Loucy (cell line): ENCODE measurements at regions not wholly inside any gene's neighbourhood (a gene's known extent, or its start where the extent isn't known, plus 50 kb on each side); places are given as distances from the start of the nearest gene placed in this dataset.

Source experiments
- EZH2phosphoT487 ChIP-seq: fragments of 200-600 bp; IDR thresholded peaks from 2 replicates; pipeline ENCODE4 v1.6.1; 2018; ENCODE audit warnings: antibody characterized with exemption, mild to moderate bottlenecking, moderate library complexity, borderline replicate concordance
- TF ChIP-seq, protein P1 (sequence below): fragments of 200-600 bp; sonication (generic); conservative IDR thresholded peaks from 2 replicates; pipeline ENCODE4 v1.5.1; 2014; ENCODE audit warnings: mild to moderate bottlenecking, antibody characterized with exemption, low read length

DNA sequence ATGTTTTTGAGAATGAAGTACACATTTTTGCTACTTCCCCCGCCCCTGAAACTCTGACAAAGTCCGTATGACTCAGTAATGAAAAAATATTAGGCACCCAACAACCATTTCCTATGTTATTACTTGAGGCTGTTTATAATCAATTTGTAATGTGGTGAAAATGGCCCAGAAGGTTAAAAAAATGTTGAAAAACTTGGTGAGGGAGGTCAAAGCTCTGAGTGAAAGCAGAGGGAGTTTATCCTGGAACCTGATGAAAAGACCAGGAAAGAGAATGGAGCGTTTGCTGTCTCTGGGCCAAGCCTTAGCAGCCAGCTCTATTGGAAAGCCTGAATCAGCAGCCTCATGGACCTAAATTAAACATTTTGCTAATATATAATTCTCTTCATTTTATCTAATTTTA is 367.7 kb upstream of the NEGR1 start:
- TF ChIP-seq, protein P1, sequence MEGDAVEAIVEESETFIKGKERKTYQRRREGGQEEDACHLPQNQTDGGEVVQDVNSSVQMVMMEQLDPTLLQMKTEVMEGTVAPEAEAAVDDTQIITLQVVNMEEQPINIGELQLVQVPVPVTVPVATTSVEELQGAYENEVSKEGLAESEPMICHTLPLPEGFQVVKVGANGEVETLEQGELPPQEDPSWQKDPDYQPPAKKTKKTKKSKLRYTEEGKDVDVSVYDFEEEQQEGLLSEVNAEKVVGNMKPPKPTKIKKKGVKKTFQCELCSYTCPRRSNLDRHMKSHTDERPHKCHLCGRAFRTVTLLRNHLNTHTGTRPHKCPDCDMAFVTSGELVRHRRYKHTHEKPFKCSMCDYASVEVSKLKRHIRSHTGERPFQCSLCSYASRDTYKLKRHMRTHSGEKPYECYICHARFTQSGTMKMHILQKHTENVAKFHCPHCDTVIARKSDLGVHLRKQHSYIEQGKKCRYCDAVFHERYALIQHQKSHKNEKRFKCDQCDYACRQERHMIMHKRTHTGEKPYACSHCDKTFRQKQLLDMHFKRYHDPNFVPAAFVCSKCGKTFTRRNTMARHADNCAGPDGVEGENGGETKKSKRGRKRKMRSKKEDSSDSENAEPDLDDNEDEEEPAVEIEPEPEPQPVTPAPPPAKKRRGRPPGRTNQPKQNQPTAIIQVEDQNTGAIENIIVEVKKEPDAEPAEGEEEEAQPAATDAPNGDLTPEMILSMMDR: no peak
- TF ChIP-seq EZH2phosphoT487: no peak
